HG03159 (cell line): ENCODE measurements at regions not wholly inside any gene's neighbourhood (a gene's known extent, or its start where the extent isn't known, plus 50 kb on each side); places are given as distances from the start of the nearest gene placed in this dataset.
"Not testable (repeated sequence)": the region's sequence is repeated elsewhere in the genome, so short reads cannot be mapped to it uniquely, and the experiment has no call there.

Experiments
- ATAC-seq: cut with Tn5 transposase; IDR thresholded peaks from one replicate; pipeline ENCODE4 v1.9.1; 2021; ENCODE audit warnings: mild to moderate bottlenecking, moderate library complexity; ENCODE audit not compliant: unreplicated experiment

DNA sequence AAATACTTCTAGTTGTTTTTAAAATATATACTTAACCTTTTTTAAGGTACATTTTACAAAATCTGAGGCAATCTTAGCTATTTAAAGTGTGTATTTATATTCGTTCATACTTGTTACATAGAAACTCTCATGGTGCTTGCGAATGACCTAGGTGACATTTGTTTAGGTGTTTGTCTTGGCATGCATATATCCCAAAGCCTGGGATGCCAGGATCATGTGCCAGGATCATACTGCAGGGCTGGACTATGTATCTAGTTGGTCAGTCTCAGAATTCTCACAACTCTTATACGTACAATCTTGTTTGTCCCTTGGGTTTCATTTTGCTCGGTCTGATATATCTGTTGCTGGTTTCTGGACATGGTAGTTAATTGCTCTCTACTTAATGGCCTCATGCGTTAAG is 109.9 kb upstream of the WIPF3 start:
- ATAC-seq: not testable (repeated sequence)

DNA sequence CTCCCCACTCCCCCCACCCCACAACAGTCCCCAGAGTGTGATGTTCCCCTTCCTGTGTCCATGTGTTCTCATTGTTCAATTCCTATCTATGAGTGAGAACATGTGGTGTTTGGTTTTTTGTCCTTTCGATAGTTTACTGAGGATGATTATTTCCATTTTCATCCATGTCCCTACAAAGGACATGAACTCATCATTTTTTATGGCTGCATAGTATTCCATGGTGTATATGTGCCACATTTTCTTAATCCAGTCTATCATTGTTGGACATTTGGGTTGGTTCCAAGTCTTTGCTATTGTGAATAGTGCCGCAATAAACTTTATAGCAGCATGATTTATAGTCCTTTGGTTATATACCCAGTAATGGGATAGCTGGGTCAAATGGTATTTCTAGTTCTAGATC is 106.6 kb upstream of the WIPF3 start:
- ATAC-seq: not testable (repeated sequence)

DNA sequence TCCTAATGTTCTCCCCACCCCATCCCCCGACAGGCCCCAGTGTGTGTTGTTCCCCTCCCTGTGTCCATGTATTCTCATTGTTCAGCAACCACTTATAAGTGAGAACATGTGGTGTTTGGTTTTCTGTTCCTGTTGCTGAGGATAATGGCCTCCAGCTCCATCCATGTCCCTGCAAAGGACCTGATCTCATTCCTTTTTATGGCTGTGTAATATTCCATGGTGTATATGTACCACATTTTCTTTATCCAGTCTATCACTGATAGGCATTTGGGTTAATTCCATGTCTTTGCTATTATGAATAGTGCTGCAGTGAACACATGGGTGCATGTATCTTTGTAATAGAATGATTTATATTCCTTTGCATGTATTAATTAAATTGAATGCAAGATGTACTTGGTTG is 104.8 kb upstream of the WIPF3 start:
- not testable (repeated sequence) for ATAC-seq

DNA sequence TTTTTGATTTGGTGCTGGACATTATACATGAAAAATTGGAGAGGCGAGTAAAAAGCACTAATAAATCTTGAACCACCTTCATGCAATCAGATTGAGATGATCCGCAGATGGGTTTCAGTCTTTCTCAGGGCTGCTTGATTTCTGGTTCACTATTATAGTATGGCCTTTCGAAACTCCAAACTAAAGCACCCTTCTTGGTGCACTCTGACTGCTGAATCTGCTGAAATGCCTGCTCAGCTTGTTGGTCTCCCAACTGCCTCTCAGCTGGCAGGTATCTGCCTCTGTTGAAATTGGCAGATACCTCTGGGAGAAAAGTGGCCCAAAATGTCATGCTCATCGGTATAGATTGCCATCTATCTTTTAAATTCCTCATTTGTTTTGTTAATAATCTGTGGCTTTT is 102.5 kb upstream of the WIPF3 start:
- not testable (repeated sequence) for ATAC-seq

DNA sequence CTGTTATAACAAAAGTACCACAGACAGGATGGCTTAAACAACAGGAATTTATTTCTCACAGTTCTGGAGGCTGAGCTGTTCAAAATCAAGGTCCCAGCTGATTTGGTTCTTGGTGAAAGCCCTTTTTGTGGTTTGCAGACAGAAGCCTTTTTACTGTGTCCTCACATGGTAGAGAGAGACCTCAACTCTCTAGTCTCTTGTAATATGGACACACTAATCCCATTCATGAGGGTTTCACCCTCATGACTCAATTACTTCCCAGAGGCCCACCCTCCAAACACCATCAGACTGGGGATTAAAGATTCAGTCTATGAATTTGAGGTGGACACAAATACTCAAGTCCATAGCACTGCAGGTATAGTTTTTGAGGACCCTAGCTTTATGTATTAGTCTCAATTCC is 97.3 kb upstream of the WIPF3 start:
- ATAC-seq: not testable (repeated sequence)

DNA sequence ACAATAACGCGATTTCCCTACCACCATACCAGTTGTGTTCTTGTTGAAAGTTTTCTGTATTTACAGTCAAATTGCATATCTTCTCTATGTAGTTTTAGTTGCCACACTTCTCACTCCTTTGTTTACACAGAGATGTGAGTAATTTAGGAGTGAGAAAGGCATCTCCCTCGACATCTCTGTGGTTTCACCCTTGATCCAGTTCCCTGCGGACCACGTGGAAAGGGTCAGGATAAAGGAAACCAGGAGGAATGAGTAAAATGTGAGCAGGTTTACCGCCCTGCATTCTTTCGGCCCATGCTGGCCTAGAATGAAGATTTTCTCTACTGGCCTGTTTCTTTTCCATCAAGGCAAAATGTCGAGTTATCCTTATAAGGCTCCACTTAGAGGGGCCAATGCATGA is 83.2 kb upstream of the WIPF3 start:
- ATAC-seq: not testable (repeated sequence)

DNA sequence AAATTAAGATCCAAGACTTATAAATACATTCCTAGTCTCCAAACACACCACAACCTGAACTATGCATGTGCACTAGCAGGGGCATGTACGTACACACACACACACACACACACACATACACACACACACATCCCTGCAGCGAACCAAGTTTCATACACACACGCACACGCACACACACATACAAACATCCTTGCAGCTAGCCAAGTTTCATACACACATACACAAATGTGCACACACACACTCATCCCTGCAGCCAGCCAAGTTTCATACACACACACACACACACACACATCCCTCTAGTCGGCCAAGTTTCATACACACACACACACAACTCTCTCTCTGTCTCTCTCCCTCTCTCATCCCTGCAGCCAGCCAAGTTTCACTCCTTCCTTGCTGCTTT is 82.7 kb upstream of the WIPF3 start:
- ATAC-seq: no peak

DNA sequence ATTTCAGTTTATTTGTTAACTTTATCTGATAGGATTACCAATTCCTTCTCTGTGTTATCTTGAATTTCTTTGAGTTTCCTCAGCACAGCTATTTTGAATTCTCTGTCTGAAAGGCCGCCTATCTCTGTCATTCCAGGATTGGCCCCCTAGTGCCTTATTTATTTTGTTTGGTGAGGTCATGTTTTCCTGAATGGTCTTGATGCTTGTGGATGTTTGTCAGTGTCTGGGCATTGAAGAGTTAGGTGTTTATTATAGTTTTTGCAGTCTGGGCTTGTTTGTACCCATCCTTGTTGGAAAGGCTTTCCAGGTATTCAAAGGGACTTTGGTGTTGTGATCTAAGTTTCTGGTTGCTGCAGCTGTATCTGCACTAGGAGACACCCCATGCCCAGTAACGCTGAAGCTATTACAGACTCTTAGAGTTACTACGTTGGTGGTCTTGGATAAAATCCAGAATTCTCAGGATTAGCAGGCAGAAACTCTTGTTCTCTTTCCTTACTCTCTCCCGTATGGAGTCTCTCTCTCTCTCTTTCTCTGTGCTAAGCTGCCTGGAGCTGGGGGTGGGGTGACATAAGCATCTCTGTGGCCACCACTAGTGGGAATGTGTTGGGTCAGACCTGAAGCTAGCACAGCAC is 76.7 kb upstream of the WIPF3 start:
- ATAC-seq: not testable (repeated sequence)

DNA sequence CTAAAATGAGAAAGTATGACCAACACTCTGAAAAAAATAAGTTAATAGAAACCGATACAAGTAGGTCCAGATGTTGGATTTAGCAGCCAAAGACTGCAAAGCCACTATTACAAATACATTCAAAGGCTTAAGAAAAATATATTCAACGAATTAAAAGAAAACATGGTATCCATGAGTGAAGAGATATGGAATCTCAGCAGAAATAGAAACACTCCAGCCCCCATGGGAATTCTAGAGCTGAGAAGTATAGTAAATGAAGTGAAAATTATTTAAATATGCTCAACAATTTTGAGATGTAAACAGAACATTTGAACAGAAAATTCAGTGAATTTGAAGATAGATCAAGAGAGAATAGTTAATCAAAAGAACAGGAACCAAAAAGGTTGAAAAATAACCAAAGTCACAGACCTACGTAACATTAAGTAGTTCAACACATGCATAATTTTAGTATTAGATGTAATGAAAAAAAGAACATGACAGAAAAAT is 72.0 kb upstream of the WIPF3 start:
- no peak for ATAC-seq

DNA sequence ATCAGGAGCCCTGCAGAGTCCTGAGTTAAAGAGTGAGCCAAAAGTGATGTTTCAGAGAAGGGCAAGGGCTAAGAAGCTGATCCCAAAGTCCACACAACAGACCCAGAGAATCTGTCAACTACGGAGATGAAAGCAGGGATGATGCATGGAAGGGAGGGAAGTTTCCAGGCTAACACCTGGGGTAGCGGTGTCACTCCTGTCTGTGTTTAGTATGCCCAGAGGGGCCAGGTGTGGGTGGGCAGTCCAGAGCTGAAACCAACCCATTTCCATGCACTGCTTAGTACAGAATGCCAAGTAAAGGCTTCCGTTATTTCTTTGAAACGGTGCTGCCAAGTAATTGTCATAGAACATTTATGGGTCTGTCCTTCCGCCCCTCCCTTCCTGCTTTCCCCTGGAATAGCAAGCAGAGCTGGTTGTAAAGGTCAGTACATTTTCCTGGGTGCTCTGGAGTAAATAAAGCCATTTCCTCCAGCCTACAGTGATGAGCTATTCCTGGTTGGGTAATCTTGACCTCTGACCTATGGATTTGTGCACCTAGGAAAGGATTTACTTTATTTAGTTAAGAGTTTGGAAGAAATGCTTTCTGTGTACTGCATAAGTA is 58.6 kb upstream of the WIPF3 start:
- ATAC-seq: not testable (repeated sequence)

DNA sequence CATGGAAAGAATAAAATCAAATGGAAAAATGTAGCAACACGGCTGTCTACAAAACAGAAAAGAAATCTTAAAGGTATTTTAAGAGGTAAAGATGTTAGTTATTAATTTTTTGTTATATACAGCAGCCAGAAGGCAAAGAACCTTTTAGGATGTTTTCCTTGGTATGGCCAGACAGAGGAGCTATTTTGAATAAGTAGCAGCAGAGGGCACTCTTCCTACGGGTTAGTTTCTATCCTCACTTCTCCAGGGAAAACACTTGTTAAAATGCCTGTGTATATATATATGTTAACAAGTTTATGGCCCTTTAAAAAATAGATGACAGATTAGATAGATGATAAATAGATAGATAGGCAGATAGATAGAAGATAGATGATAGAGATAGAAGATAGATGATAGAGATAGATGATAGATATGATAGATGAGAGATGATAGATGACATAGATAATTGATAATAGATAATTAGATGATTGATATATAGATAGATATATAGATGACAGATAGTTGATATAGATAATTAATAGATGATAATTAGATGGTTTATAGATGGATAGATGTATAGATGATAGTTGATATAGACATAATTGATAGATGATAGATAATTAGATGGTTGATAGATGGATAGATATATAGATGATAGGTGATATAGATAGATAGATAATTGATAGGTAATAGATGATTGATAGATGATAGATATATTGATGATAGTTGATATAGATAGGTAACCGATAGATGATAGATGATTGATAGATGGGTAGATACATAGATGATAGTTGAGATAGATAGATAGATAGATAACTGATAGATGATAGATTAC is 57.8 kb upstream of the WIPF3 start:
- ATAC-seq: no peak

DNA sequence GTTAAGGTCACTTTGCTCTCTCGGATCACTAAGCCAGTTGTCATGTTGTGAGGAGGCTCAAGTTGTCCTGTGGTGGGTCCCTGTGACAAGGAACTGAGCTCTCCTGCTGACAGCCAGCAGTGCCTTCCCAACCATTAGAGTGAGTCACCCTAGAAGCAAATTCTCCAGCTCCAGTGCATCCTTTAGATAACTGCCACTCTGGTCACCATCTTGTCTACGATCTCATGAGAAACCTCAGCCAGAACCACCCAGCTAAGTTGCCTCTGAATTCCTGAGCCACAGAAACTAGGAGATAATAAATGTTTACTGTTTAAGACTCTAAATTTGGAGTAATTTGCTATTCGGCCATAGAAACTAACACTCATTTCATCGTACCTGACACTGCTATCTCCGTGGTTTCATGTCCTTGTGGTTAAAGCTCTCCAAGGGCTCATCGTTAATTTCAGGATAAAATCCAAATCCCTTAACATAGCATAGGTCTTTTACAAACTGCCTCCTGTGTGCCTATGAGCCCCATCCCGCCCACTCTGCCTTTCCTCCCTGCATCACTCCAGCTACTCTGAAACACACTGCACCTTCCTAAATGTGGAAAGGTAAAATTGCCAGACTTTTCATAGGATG is 56.5 kb upstream of the WIPF3 start:
- no peak for ATAC-seq

DNA sequence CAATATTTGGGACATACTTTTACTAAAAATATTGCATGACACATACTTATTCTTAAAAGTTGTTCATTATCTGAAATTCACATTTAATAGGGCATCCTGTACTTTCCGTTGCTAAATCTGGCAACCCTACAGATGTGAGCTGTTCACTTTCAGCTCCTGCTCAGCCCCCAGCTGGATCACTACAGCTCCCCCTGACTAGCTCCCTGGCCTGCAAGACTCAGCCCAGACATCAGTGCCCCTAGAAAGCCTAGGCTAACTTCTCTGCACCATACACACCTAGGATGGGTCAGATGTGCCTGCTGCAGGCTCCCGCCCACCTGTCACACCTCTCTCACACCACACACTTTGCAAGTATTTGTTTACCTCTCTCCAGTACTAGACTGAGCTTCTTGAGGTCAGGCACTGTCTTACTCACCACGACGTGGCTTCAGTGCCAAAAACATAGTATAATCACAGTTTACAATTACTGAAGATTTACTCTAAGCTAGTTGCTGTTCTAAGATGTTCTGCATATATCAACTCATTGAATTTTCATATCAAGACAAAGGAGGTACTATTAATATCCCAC is 55.9 kb upstream of the WIPF3 start:
- not testable (repeated sequence) for ATAC-seq

DNA sequence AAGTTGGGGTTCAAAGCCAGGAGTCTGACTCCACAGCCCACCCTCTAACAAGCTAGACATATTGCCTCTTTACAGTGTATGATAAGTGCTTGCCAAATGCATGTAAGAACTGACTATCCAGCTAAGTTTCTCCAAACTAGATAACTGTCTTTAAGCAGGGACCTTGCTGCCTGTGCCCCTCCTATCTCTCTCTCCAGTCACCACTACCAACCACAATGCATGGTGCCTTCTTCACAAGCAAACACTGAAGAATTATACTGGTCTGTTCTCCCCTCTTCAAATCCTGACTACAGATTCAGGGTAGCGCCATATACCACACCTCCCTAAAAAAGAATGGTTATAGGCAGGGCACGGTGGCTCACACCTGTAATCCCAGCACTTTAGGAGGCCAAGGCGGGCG is 55.3 kb upstream of the WIPF3 start:
- not testable (repeated sequence) for ATAC-seq

DNA sequence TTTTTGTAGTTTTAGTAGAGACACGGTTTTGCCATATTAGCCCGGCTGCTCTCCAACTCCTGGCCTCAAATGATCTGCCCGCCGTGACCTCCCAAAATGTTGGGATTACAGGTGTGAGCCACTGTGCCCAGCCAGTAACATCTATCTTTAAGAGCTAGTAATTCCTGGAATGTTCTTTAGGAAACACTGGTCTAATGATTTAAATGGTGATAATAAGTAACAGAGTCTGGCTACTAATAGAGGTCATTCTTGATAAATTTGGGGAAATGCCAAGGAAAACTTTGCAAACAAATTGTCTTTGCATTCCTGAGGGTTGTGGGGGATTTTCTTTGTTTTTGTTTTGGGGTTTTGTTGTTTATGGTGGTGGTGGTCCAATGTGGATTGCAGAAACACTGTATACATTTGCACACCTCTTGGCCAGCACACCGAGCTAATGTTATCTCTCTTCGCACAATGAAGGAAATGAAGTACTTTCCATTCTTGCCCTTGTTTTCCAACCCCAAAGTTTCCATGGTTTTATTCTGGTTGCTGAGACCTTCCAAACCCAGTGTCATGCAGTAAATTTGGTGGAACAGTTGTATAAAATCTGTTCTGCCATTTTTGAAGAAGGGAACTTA is 51.3 kb upstream of the WIPF3 start:
- ATAC-seq: no peak
